ENCODE measurements at regions not wholly inside any gene's neighbourhood (a gene's known extent, or its start where the extent isn't known, plus 50 kb on each side); places are given as distances from the start of the nearest gene placed in this dataset.

DNA sequence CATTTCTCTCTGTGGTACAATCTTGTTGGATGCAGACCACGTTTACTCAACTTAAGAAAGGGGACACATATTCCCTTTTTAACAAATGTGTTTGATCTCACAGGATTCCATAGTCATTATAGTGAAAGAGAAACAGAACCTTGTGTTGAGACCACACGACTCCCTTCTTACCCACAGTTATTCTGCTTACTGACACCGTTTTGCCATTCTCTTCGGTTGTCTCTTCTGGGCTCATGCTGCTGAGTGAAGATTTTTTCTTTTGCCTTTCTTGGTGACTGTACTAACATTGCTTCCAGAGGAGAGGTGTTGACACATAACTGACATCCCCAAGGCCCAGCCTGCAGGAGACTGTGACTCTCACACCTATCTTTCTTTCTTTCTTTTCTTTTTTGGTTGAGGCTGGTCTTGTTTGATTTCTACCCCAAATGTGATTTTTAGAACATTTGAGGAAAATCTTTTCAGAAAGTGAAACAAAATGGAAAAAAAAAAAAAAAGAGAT, 61.2 kb upstream of the OTOGL start:
- WGBS, 2 experiments (ENCODE audit: extremely low coverage in 1 of 2, insufficient coverage in 1 of 2, insufficient read length in 1 of 2, insufficient replicate concordance in 2 of 2, low coverage in 1 of 2, low lambda C conversion rate in 2 of 2, missing lambda C conversion rate in 1 of 2) = 85% methylated on average over 4 of the region's 4 CpGs; no CpG with 5 or more reads in 1 of the 2 experiments
- no peak overlapping the region for H2BK120ac ChIP-seq (replicated peaks; ENCODE audit: low read depth, low read length)
- H3K56ac ChIP-seq (replicated peaks; ENCODE audit: insufficient read length, low read depth, low read length) = no peak overlapping the region
- POLR2A ChIA-PET (ENCODE audit: partially characterized antibody) = no interaction called here
- H4K5ac ChIP-seq (ENCODE audit: insufficient read length, low read depth, low read length) = no peak overlapping the region
- H3K18ac ChIP-seq (ENCODE audit: extremely low read depth, low read length) = no peak overlapping the region; the same call in 1 of the 2 replicates
- no peaks in the 10 kb centered on the region for H3K79me2 ChIP-seq (ENCODE audit: control insufficient read depth in 1 of 2, insufficient read depth in 2 of 2, low read length in 2 of 2)
- no peaks in the 10 kb centered on the region for H3K23me2 ChIP-seq (ENCODE audit: low read depth, low read length)
- no peak overlapping the region for H2BK5ac ChIP-seq (ENCODE audit: low read depth, low read length)
- no peak overlapping the region for H2BK15ac ChIP-seq (ENCODE audit: low read length)
- no peak overlapping the region for H2BK20ac ChIP-seq (ENCODE audit: low read length)
- peaks cover 0 to 9% (median under 1%) of the 10 kb centered on the region in 4 experiments; a peak in 3 of 7 replicates for H3K27me3 ChIP-seq (replicated peaks in 1 of 4; ENCODE audit: control insufficient read depth in 3 of 4, extremely low read depth in 1 of 4, insufficient read depth in 3 of 4, low read length in 3 of 4)
- no peak overlapping the region for H4K91ac ChIP-seq (replicated peaks; ENCODE audit: insufficient read length, low read length)
- no peak for DNase-seq (ENCODE audit: low read depth in 1 of 2, low spot score in 2 of 2)
- H3K23ac ChIP-seq (ENCODE audit: insufficient read length) = no peak overlapping the region
- H2BK12ac ChIP-seq (ENCODE audit: low read depth, low read length) = no peak overlapping the region
- H3K9me3 ChIP-seq (ENCODE audit: insufficient read depth in 2 of 2, low read depth in 1 of 2, low read length in 1 of 2) = no peaks in the 10 kb centered on the region
- no peak for FAIRE-seq
- H2AK5ac ChIP-seq (ENCODE audit: low read depth, low read length) = no peak overlapping the region
- H3K4ac ChIP-seq (replicated peaks; ENCODE audit: insufficient read length, low read depth, low read length) = no peak overlapping the region
- H3K9ac ChIP-seq (replicated peaks in 1 of 4; ENCODE audit: extremely low read depth in 1 of 4, low read depth in 3 of 4, low read length in 3 of 4) = peak overlapping the region in 1 of 4 experiments; percentile 13; a peak in 1 of 7 replicates
- H3K27ac ChIP-seq (ENCODE audit: low read depth, low read length) = no peak overlapping the region
- H3K4me2 ChIP-seq (ENCODE audit: insufficient read depth in 1 of 2, low read depth in 2 of 2, low read length in 2 of 2) = no peak overlapping the region
- H3K4me3 ChIP-seq (ENCODE audit: extremely low read depth in 1 of 4, insufficient read depth in 2 of 4, low read depth in 3 of 4, low read length in 4 of 4) = no peak overlapping the region
- H4K8ac ChIP-seq (ENCODE audit: extremely low read depth, insufficient read depth, low read length) = no peak overlapping the region
- peak overlapping the region; percentile 17; the same call in 1 of the 2 replicates for H2AFZ ChIP-seq (ENCODE audit: low read length)
- no peak overlapping the region for H3K14ac ChIP-seq (ENCODE audit: insufficient read length)
- H3K36me3 ChIP-seq (ENCODE audit: control insufficient read depth in 2 of 4, insufficient read depth in 4 of 4, low read length in 3 of 4) = no peaks in the 10 kb centered on the region
- no peaks in the 10 kb centered on the region for H3K79me1 ChIP-seq (ENCODE audit: low read depth, low read length)
- TF ChIP-seq TBP (IDR thresholded peaks at IDR 0.05; ENCODE audit: low read depth, low read length) = no peak
- TF ChIP-seq, protein P1, sequence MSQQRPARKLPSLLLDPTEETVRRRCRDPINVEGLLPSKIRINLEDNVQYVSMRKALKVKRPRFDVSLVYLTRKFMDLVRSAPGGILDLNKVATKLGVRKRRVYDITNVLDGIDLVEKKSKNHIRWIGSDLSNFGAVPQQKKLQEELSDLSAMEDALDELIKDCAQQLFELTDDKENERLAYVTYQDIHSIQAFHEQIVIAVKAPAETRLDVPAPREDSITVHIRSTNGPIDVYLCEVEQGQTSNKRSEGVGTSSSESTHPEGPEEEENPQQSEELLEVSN (IDR thresholded peaks at IDR 0.05) = no peak
- no peak for TF ChIP-seq KDM4A (IDR thresholded peaks at IDR 0.05; ENCODE audit: low read depth, low read length, severe bottlenecking)
- no peak for TF ChIP-seq SIN3A (conservative IDR thresholded peaks at IDR 0.05 in 1 of 2, IDR thresholded peaks at IDR 0.05 in 1 of 2; ENCODE audit: low read depth in 1 of 2, low read length in 2 of 2)
- H4K20me1 ChIP-seq (replicated peaks in 1 of 2; ENCODE audit: control insufficient read depth in 1 of 2, insufficient read depth in 2 of 2, low read length in 2 of 2) = no peaks in the 10 kb centered on the region
- CTCF ChIA-PET (ENCODE audit: partially characterized antibody) = interaction anchor here (1.3 kb wide), 1 partner anchor 146 kb away, joined by 3 read pairs; no protein-coding TSS in a partner anchor
- no peaks in the 10 kb centered on the region; a peak in 1 of 7 replicates for H3K4me1 ChIP-seq (replicated peaks in 1 of 4; ENCODE audit: control insufficient read depth in 3 of 4, insufficient read depth in 4 of 4, low read length in 3 of 4)
